CD4-positive, alpha-beta T cell (primary cell): ENCODE measurements at regions not wholly inside any gene's neighbourhood (a gene's known extent, or its start where the extent isn't known, plus 50 kb on each side); places are given as distances from the start of the nearest gene placed in this dataset.
A peak's percentile ranks its signal among the peaks of the same experiment; 100 is the strongest.

Experiments
- ATAC-seq: fragments of 200-7000 bp; cut with Tn5 transposase; one replicate; pipeline ENCODE4 v1.10.0; 2022; ENCODE audit warnings: mild to moderate bottlenecking; ENCODE audit not compliant: poor library complexity
- CTCF ChIA-PET: fragments of 350-600 bp; sonication (Branson Sonifier 250); formaldehyde crosslinking; loops from one replicate; lab custom pipeline; 2021; ENCODE audit warnings: antibody characterized with exemption, inconsistent platforms; lab: Charles Lee
- POLR2A ChIA-PET: fragments of 350-600 bp; sonication (Branson Sonifier 250); formaldehyde crosslinking; loops from one replicate; lab custom pipeline; 2021; ENCODE audit warnings: antibody characterized with exemption, inconsistent platforms; lab: Charles Lee
- DNase-seq, 14 experiments: peaks; one replicate each; pipeline ENCODE4 v3.0.0-alpha.2; 2013 to 2020; ENCODE audit warnings: mixed read lengths in 2 of 14
- H3K27ac ChIP-seq, 2 donors: one replicate each; pipeline versions ENCODE4 v1.5.1 to v1.7.0; 2013; ENCODE audit warnings: low read length in 2 of 2, low read depth in 1 of 2, mild to moderate bottlenecking in 1 of 2
- H3K27me3 ChIP-seq, 2 experiments: 1 replicate in 1 of 2; 2 replicates in 1 of 2; pipeline versions ENCODE4 v1.6.1 to v1.7.0; 2013; ENCODE audit warnings: low read length in 2 of 2, control low read depth in 1 of 2, mild to moderate bottlenecking in 1 of 2, moderate library complexity in 1 of 2; ENCODE audit not compliant: insufficient read depth in 2 of 2, control insufficient read depth in 1 of 2
- H3K36me3 ChIP-seq: one replicate; pipeline ENCODE4 v1.6.1; 2013; ENCODE audit warnings: low read length, control low read depth; ENCODE audit not compliant: insufficient read depth
- H3K4me1 ChIP-seq: one replicate; pipeline ENCODE4 v1.6.1; 2013; ENCODE audit warnings: low read length, control low read depth; ENCODE audit not compliant: insufficient read depth
- H3K4me3 ChIP-seq: one replicate; pipeline ENCODE4 v1.5.1; 2013; ENCODE audit warnings: mild to moderate bottlenecking, low read length, moderate library complexity
- H3K9me3 ChIP-seq, 2 experiments: 1 replicate in 1 of 2; 2 replicates in 1 of 2; pipeline versions ENCODE4 v1.6.1 to v1.7.0; 2013; ENCODE audit warnings: low read length in 2 of 2, mild to moderate bottlenecking in 2 of 2, control low read depth in 1 of 2, moderate library complexity in 1 of 2; ENCODE audit not compliant: control insufficient read depth in 1 of 2, insufficient read depth in 1 of 2
- H3K27ac Mint-ChIP-seq: one replicate; pipeline ENCODE4 v1.8.0; 2020; ENCODE audit warnings: mixed read lengths
- H3K27me3 Mint-ChIP-seq: one replicate; pipeline ENCODE4 v1.8.0; 2021; ENCODE audit warnings: mixed read lengths
- H3K36me3 Mint-ChIP-seq: one replicate; pipeline ENCODE4 v1.8.0; 2021; ENCODE audit warnings: low read depth, mixed read lengths
- H3K4me1 Mint-ChIP-seq: one replicate; pipeline ENCODE4 v1.8.0; 2021; ENCODE audit warnings: low read depth, mixed read lengths
- H3K4me3 Mint-ChIP-seq: one replicate; pipeline ENCODE4 v1.8.0; 2020; ENCODE audit warnings: mild to moderate bottlenecking, mixed read lengths
- H3K9me3 Mint-ChIP-seq: one replicate; pipeline ENCODE4 v1.8.0; 2020; ENCODE audit warnings: mixed read lengths
- CTCF ChIP-seq: fragments of 200-600 bp; IDR thresholded peaks from one replicate; pipeline ENCODE4 v1.8.0; 2022; ENCODE audit warnings: antibody characterized with exemption, mild to moderate bottlenecking
- intact Hi-C, 2 experiments: fragments of 100-400 bp; cut with DNase I in 1 of 2; cut with micrococcal nuclease in 1 of 2; formaldehyde crosslinking; loops; one replicate each; pipeline versions ENCODE4 v1.15.1 to v1.9.0; 2023 to 2025; cut with DNase I, micrococcal nuclease

- peaks cover 15% of the 10 kb centered on the region for H3K36me3 Mint-ChIP-seq
- Histone ChIP-seq H3K27me3 (no peaks in the 10 kb centered on the region), H3K9me3 (peaks cover 21 to 22% of the 10 kb centered on the region in 2 experiments), H3K4me1 (peaks cover 36% of the 10 kb centered on the region), H3K36me3 (no peaks in the 10 kb centered on the region), H3K4me3 (no peak overlapping the region), H3K27ac (no peak overlapping the region)
- no peak for DNase-seq
- H3K27ac Mint-ChIP-seq: no peak overlapping the region
- peaks cover 5% of the 10 kb centered on the region for H3K9me3 Mint-ChIP-seq
- no peak overlapping the region for H3K4me3 Mint-ChIP-seq
- intact Hi-C loops: no loop called here
- no peak for TF ChIP-seq CTCF
- ATAC-seq: no peak
- peaks cover 28% of the 10 kb centered on the region for H3K4me1 Mint-ChIP-seq
- CTCF ChIA-PET: interaction anchor here (1.6 kb wide), 1 partner anchor 23 kb away, joined by 3 read pairs; no protein-coding TSS in a partner anchor
- POLR2A ChIA-PET: interaction anchor here (1.3 to 3.5 kb wide), 2 partner anchors 18 kb away, joined by 5 to 13 read pairs; no protein-coding TSS in a partner anchor
- no peaks in the 10 kb centered on the region for H3K27me3 Mint-ChIP-seq
Observed at GRCh38 chr15:70510433-70510832, 252.9 kb downstream of the UACA start.

- H3K4me1 ChIP-seq: peaks cover 43% of the 10 kb centered on the region
- POLR2A ChIA-PET: interaction anchor here (1.3 to 3.5 kb wide), 3 partner anchors 17 to 26 kb away, joined by 3 to 13 read pairs (median 5); no protein-coding TSS in a partner anchor
- H3K27me3 ChIP-seq: no peaks in the 10 kb centered on the region
- peaks cover 21 to 22% of the 10 kb centered on the region in 2 experiments for H3K9me3 ChIP-seq
- no peak for TF ChIP-seq CTCF
- ATAC-seq (no peak), DNase-seq (no peak)
- Mint-ChIP-seq H3K9me3 (peaks cover 5% of the 10 kb centered on the region), H3K36me3 (peaks cover 15% of the 10 kb centered on the region), H3K4me1 (peaks cover 35% of the 10 kb centered on the region), H3K27me3 (no peaks in the 10 kb centered on the region), H3K27ac (no peak overlapping the region), H3K4me3 (no peak overlapping the region)
- no peaks in the 10 kb centered on the region for H3K36me3 ChIP-seq
- CTCF ChIA-PET: interaction anchor here (1.6 kb wide), 1 partner anchor 22 kb away, joined by 3 read pairs; no protein-coding TSS in a partner anchor
- no peak overlapping the region for H3K4me3 ChIP-seq
- H3K27ac ChIP-seq: no peak overlapping the region
- intact Hi-C loops: no loop called here
Observed at GRCh38 chr15:70509731-70510143, 253.6 kb downstream of the UACA start.

GRCh38 chr15:70509282-70509662 lies 254.1 kb downstream of the UACA start:
- no peak overlapping the region for H3K4me3 Mint-ChIP-seq
- no peak overlapping the region for H3K27ac Mint-ChIP-seq
- H3K4me1 Mint-ChIP-seq: peaks cover 39% of the 10 kb centered on the region
- peaks cover 15% of the 10 kb centered on the region for H3K36me3 Mint-ChIP-seq
- Histone ChIP-seq H3K27me3 (no peaks in the 10 kb centered on the region), H3K9me3 (peaks cover 21 to 22% of the 10 kb centered on the region in 2 experiments), H3K36me3 (no peaks in the 10 kb centered on the region), H3K4me3 (no peak overlapping the region), H3K4me1 (peaks cover 47% of the 10 kb centered on the region), H3K27ac (no peak overlapping the region)
- no peaks in the 10 kb centered on the region for H3K27me3 Mint-ChIP-seq
- ATAC-seq: no peak
- intact Hi-C loops: no loop called here
- POLR2A ChIA-PET: interaction anchor here (1.3 to 3.5 kb wide), 3 partner anchors 17 to 26 kb away, joined by 3 to 13 read pairs (median 5); no protein-coding TSS in a partner anchor
- peaks cover 5% of the 10 kb centered on the region for H3K9me3 Mint-ChIP-seq
- CTCF ChIA-PET: interaction anchor here (1.6 kb wide), 1 partner anchor 22 kb away, joined by 3 read pairs; no protein-coding TSS in a partner anchor
- TF ChIP-seq CTCF: no peak
- DNase-seq: peak in 3 of 14 experiments; percentile 50 to 72 (median 60)
